ENCODE measurements at regions not wholly inside any gene's neighbourhood (a gene's known extent, or its start where the extent isn't known, plus 50 kb on each side); places are given as distances from the start of the nearest gene placed in this dataset.

DNA sequence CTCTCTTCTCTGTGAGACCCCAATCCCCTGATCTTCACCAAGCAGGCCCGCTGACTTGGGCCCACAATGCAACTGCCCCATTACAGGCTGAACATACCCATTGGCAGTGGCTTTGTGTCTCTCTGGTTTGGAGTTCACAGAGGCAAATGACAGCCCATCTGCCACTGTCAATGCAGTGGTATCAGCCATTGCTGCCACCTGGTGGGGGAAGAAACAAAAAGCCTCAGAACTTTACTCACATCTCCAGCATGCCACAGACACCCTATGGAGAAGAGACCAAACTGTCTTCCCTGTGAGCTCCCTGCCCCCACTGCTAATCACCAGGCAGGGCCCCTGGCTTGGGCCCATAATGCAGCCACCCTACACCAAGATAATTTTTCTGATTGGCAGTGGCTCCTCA lies 729.3 kb upstream of the ACTRT1 start:
- Histone ChIP-seq H3K27me3 (no peaks in the 10 kb centered on the region), H3K36me3 (no peaks in the 10 kb centered on the region), H3K9me3 (no peaks in the 10 kb centered on the region), H3K27ac (no peak overlapping the region), H3K4me1 (no peaks in the 10 kb centered on the region), H3K4me3 (no peak overlapping the region)
- TF ChIP-seq, protein P1, sequence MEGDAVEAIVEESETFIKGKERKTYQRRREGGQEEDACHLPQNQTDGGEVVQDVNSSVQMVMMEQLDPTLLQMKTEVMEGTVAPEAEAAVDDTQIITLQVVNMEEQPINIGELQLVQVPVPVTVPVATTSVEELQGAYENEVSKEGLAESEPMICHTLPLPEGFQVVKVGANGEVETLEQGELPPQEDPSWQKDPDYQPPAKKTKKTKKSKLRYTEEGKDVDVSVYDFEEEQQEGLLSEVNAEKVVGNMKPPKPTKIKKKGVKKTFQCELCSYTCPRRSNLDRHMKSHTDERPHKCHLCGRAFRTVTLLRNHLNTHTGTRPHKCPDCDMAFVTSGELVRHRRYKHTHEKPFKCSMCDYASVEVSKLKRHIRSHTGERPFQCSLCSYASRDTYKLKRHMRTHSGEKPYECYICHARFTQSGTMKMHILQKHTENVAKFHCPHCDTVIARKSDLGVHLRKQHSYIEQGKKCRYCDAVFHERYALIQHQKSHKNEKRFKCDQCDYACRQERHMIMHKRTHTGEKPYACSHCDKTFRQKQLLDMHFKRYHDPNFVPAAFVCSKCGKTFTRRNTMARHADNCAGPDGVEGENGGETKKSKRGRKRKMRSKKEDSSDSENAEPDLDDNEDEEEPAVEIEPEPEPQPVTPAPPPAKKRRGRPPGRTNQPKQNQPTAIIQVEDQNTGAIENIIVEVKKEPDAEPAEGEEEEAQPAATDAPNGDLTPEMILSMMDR (IDR thresholded peaks at IDR 0.05) = no peak
- no peak for TF ChIP-seq POLR2AphosphoS5 (IDR thresholded peaks at IDR 0.05)
- no peak for TF ChIP-seq EP300 (IDR thresholded peaks at IDR 0.05)
- no peak for TF ChIP-seq POLR2A (IDR thresholded peaks at IDR 0.05)
- WGBS, 2 donors (ENCODE audit: low coverage in 1 of 2) = no CpG with 5 or more reads among the region's 1 CpG
- ATAC-seq = no peak

DNA sequence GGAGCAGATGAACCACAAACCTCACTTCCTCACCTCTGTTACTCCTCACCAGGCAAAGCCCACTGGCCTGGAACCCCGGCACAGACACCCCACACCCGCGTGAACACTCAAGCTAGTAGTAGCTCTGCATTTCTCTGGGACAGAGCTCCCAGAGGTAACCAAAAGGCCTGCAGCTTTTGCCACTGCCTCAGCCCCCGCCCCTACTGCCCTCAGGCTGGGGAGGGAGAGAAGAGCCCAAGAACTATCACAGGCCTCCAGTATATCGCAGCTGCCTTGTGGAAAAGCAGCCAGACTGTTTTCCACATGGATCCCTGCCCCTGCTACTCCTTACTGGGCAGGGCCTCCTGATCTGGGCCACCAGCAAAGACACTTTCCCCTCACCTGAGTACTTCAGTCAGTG lies 728.7 kb upstream of the ACTRT1 start:
- Histone ChIP-seq H3K27me3 (no peaks in the 10 kb centered on the region), H3K36me3 (no peaks in the 10 kb centered on the region), H3K4me3 (no peak overlapping the region), H3K9me3 (no peaks in the 10 kb centered on the region), H3K27ac (no peak overlapping the region), H3K4me1 (no peaks in the 10 kb centered on the region)
- ATAC-seq = no peak
- no CpG with 5 or more reads among the region's 5 CpGs for WGBS, 2 donors (ENCODE audit: low coverage in 1 of 2)
- TF ChIP-seq POLR2A (IDR thresholded peaks at IDR 0.05) (no peak), EP300 (IDR thresholded peaks at IDR 0.05) (no peak), POLR2AphosphoS5 (IDR thresholded peaks at IDR 0.05) (no peak)
- TF ChIP-seq, protein P1 (IDR thresholded peaks at IDR 0.05) = no peak

DNA sequence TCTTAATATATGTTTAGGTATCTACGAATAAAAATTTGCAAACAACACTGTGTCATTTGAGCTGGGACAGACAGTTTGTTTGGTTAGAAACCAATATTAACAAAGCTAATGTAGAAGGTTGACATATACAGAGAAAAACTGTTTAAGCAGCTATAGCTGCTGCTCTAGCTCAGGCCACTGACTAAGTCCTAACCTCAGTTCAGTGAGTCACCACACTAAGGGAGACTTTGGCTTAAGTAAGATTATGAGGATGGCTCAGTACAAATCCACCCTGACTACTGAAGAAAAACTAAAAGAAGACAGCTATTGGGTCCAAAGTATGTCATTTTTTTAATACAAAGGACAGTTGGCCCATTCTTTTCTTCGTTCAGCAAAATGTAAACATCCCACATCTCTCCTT lies 717.3 kb upstream of the ACTRT1 start:
- no peaks in the 10 kb centered on the region for H3K4me1 ChIP-seq
- no peak overlapping the region for H3K27ac ChIP-seq
- H3K36me3 ChIP-seq = no peaks in the 10 kb centered on the region
- 26 to 74% methylated on average over 2 of the region's 2 CpGs for WGBS, 2 donors (ENCODE audit: low coverage in 1 of 2)
- no peak overlapping the region for H3K4me3 ChIP-seq
- ATAC-seq = no peak
- H3K27me3 ChIP-seq = no peaks in the 10 kb centered on the region
- TF ChIP-seq, protein P1 (IDR thresholded peaks at IDR 0.05) = no peak
- no peak for TF ChIP-seq POLR2A (IDR thresholded peaks at IDR 0.05)
- no peak for TF ChIP-seq POLR2AphosphoS5 (IDR thresholded peaks at IDR 0.05)
- no peak for TF ChIP-seq EP300 (IDR thresholded peaks at IDR 0.05)
- no peaks in the 10 kb centered on the region for H3K9me3 ChIP-seq

DNA sequence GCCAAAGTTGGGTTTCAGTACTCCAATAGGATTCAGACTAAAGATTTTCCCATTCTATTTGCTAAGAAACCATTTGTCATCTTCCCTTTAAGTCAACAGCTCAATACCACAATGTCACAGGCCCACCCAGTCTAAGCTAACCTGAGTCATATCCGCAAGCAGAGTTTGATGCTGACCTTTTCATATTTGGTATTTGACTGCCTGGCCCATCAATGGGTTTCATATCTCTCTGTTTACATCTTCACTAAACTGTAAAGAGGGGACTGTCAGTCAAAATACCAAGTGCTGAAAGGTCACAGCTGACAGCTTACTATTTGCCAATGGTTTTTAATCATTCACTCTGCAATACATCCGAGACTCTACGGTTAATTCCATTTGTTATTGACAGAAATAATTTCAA lies 707.5 kb upstream of the ACTRT1 start:
- Histone ChIP-seq H3K27ac (no peak overlapping the region), H3K4me1 (no peaks in the 10 kb centered on the region), H3K36me3 (no peaks in the 10 kb centered on the region), H3K4me3 (no peak overlapping the region), H3K27me3 (no peaks in the 10 kb centered on the region), H3K9me3 (no peaks in the 10 kb centered on the region)
- 52 to 61% methylated on average over 3 of the region's 3 CpGs for WGBS, 2 donors (ENCODE audit: low coverage in 1 of 2)
- no peak for ATAC-seq
- TF ChIP-seq POLR2AphosphoS5 (IDR thresholded peaks at IDR 0.05) = no peak
- no peak for TF ChIP-seq POLR2A (IDR thresholded peaks at IDR 0.05)
- TF ChIP-seq, protein P1 (IDR thresholded peaks at IDR 0.05) = no peak
- TF ChIP-seq EP300 (IDR thresholded peaks at IDR 0.05) = no peak

DNA sequence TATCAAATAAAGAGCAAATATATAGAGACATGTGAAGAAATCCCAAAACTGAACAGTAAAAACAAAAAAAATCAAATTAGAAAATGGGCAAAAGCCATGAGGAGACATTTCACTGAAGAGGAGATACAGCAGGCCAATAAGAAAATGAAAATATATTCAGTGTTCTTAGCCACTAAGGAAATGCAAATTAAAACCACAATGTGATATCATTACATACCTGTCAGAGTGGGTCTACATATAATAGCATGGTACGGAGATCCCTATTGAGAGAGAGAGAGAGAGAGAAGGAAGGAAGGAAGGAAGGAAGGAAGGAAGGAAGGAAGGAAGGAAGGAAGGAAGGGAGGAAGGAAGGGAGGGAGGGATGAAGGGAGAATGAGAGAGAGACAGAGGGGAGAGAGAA lies 707.0 kb upstream of the ACTRT1 start:
- TF ChIP-seq EP300 (IDR thresholded peaks at IDR 0.05) (no peak), POLR2A (IDR thresholded peaks at IDR 0.05) (no peak), POLR2AphosphoS5 (IDR thresholded peaks at IDR 0.05) (no peak)
- TF ChIP-seq, protein P1 (IDR thresholded peaks at IDR 0.05) = no peak
- 100% methylated on average over 1 of the region's 1 CpG; no CpG with 5 or more reads in 1 of the 2 donors for WGBS, 2 donors (ENCODE audit: low coverage in 1 of 2)
- no peaks in the 10 kb centered on the region for H3K4me1 ChIP-seq
- no peaks in the 10 kb centered on the region for H3K27me3 ChIP-seq
- H3K36me3 ChIP-seq = no peaks in the 10 kb centered on the region
- H3K4me3 ChIP-seq = no peak overlapping the region
- H3K9me3 ChIP-seq = no peaks in the 10 kb centered on the region
- H3K27ac ChIP-seq = no peak overlapping the region
- no peak for ATAC-seq
